Calu3 (cell line): ENCODE measurements at regions not wholly inside any gene's neighbourhood (a gene's known extent, or its start where the extent isn't known, plus 50 kb on each side); places are given as distances from the start of the nearest gene placed in this dataset.

Source experiments
- BruUV-seq: library from RNA; stranded (reverse); fragments of 400-500 nt; replicated peaks from 2 replicates; lab custom pipeline; 2021; lab: Mats Ljungman, UMichigan
- CTCF ChIA-PET: fragments of 300-600 bp; sonication (Branson Sonifier 250); formaldehyde crosslinking; loops from one replicate; lab custom pipeline; 2022; ENCODE audit warnings: antibody characterized with exemption; lab: Charles Lee
- DNase-seq: peaks from one replicate; pipeline ENCODE4 v3.0.0; 2022
- H3K27ac Mint-ChIP-seq: one replicate; pipeline ENCODE4 v1.8.0; 2022; ENCODE audit warnings: mixed read lengths; ENCODE audit not compliant: unreplicated experiment
- H3K27me3 Mint-ChIP-seq: one replicate; pipeline ENCODE4 v1.8.0; 2022; ENCODE audit warnings: mixed read lengths; ENCODE audit not compliant: unreplicated experiment
- H3K36me3 Mint-ChIP-seq: one replicate; pipeline ENCODE4 v1.8.0; 2022; ENCODE audit warnings: mild to moderate bottlenecking, moderate library complexity, mixed read lengths; ENCODE audit not compliant: insufficient read depth, unreplicated experiment
- H3K4me1 Mint-ChIP-seq: one replicate; pipeline ENCODE4 v1.8.0; 2022; ENCODE audit warnings: mild to moderate bottlenecking, low read depth, mixed read lengths; ENCODE audit not compliant: unreplicated experiment
- H3K4me3 Mint-ChIP-seq: one replicate; pipeline ENCODE4 v1.8.0; 2022; ENCODE audit warnings: mild to moderate bottlenecking, low read depth, moderate library complexity, mixed read lengths; ENCODE audit not compliant: unreplicated experiment
- H3K9me3 Mint-ChIP-seq: one replicate; pipeline ENCODE4 v1.8.0; 2022; ENCODE audit warnings: low read depth, mixed read lengths; ENCODE audit not compliant: unreplicated experiment
- CTCF ChIP-seq: fragments of 200-600 bp; IDR thresholded peaks from one replicate; pipeline ENCODE4 v1.8.0; 2022; ENCODE audit warnings: antibody characterized with exemption; ENCODE audit not compliant: unreplicated experiment
- intact Hi-C: fragments of 100-400 bp; cut with micrococcal nuclease; formaldehyde crosslinking; loops from one replicate; pipeline ENCODE4 v1.10.0; 2022; ENCODE audit not compliant: unreplicated experiment

GRCh38 chr4:14929669-14930068 is 72.6 kb upstream of the CPEB2 start:
- DNase-seq: no peak
- no peak overlapping the region for H3K4me3 Mint-ChIP-seq
- H3K27ac Mint-ChIP-seq: no peak overlapping the region
- intact Hi-C loops: no loop called here
- no peaks in the 10 kb centered on the region for H3K9me3 Mint-ChIP-seq
- H3K4me1 Mint-ChIP-seq: peaks cover 21% of the 10 kb centered on the region
- H3K27me3 Mint-ChIP-seq: no peaks in the 10 kb centered on the region
- BruUV-seq: no TSS peak
- TF ChIP-seq CTCF: no peak
- no peaks in the 10 kb centered on the region for H3K36me3 Mint-ChIP-seq
- CTCF ChIA-PET: no interaction called here

GRCh38 chr4:14934704-14935390 is 67.4 kb upstream of the CPEB2 start:
- H3K27ac Mint-ChIP-seq: no peak overlapping the region
- CTCF ChIA-PET: no interaction called here
- DNase-seq: no peak
- no peak overlapping the region for H3K4me3 Mint-ChIP-seq
- no peak for TF ChIP-seq CTCF
- H3K36me3 Mint-ChIP-seq: no peaks in the 10 kb centered on the region
- no peaks in the 10 kb centered on the region for H3K4me1 Mint-ChIP-seq
- no peaks in the 10 kb centered on the region for H3K27me3 Mint-ChIP-seq
- intact Hi-C loops: no loop called here
- no TSS peak for BruUV-seq
- H3K9me3 Mint-ChIP-seq: no peaks in the 10 kb centered on the region

GRCh38 chr4:14943749-14944148 is 58.5 kb upstream of the CPEB2 start:
- no peaks in the 10 kb centered on the region for H3K9me3 Mint-ChIP-seq
- H3K4me3 Mint-ChIP-seq: no peak overlapping the region
- no peaks in the 10 kb centered on the region for H3K4me1 Mint-ChIP-seq
- CTCF ChIA-PET: no interaction called here
- no peaks in the 10 kb centered on the region for H3K27me3 Mint-ChIP-seq
- H3K36me3 Mint-ChIP-seq: no peaks in the 10 kb centered on the region
- no peak overlapping the region for H3K27ac Mint-ChIP-seq
- DNase-seq: no peak
- TF ChIP-seq CTCF: no peak
- BruUV-seq: no TSS peak
- intact Hi-C loops: no loop called here

DNA sequence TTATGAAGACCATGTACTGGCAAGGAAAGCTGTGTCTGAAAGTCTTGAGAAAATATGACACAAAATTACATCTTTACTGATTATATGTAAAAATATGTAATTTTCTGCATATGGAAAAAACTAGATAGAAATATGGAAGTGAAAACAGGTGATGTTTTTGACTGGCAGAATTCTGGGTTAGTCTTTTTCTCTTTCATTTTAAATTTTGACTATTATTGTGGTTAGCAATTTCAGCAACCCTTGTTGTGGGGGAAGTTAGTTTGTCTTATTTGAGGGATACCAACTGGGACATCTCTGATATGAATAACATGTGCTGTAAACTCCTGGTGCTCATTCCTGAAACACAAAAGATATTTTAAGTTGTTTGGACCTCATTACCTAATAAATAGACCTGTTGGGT is 49.9 kb upstream of the CPEB2 start:
- Mint-ChIP-seq H3K4me1 (no peaks in the 10 kb centered on the region), H3K27me3 (no peaks in the 10 kb centered on the region), H3K27ac (no peak overlapping the region), H3K9me3 (no peaks in the 10 kb centered on the region), H3K4me3 (no peak overlapping the region), H3K36me3 (no peaks in the 10 kb centered on the region)
- no TSS peak for BruUV-seq
- intact Hi-C loops: no loop called here
- CTCF ChIA-PET: no interaction called here
- DNase-seq: no peak
- TF ChIP-seq CTCF: no peak
